HepG2 (cell line): ENCODE measurements at regions not wholly inside any gene's neighbourhood (a gene's known extent, or its start where the extent isn't known, plus 50 kb on each side); places are given as distances from the start of the nearest gene placed in this dataset.
A peak's percentile ranks its signal among the peaks of the same experiment; 100 is the strongest.

ENCODE experiments used
- FOSL1 ChIP-seq: sonication (generic); formaldehyde crosslinking; IDR thresholded peaks from 2 replicates; pipeline ENCODE4 v1.9.0; 2021; ENCODE audit warnings: missing genetic modification reagents, borderline replicate concordance
- FOXA3 ChIP-seq: IDR thresholded peaks from 2 replicates; pipeline ENCODE4 v1.6.1; 2016; ENCODE audit warnings: missing genetic modification reagents, missing compliant biosample characterization
- JUN ChIP-seq: sonication (generic); formaldehyde crosslinking; IDR thresholded peaks from 2 replicates; pipeline ENCODE4 v1.4.0; 2020; ENCODE audit warnings: mild to moderate bottlenecking, missing genetic modification reagents
- JUND ChIP-seq: sonication (generic); formaldehyde crosslinking; IDR thresholded peaks from 2 replicates; pipeline ENCODE4 v1.8.0; 2022; ENCODE audit warnings: mild to moderate bottlenecking, missing genetic modification reagents
- MTA3 ChIP-seq: sonication (generic); formaldehyde crosslinking; IDR thresholded peaks from 2 replicates; pipeline ENCODE4 v1.4.0; 2020; ENCODE audit warnings: missing genetic modification reagents
- MYPOP ChIP-seq: sonication (generic); formaldehyde crosslinking; IDR thresholded peaks from 2 replicates; pipeline ENCODE4 v1.8.1; 2023; ENCODE audit warnings: mild to moderate bottlenecking, moderate library complexity, missing genetic modification reagents
- PHF21A ChIP-seq: sonication (generic); formaldehyde crosslinking; IDR thresholded peaks from 2 replicates; pipeline ENCODE4 v1.5.0; 2020; ENCODE audit warnings: mild to moderate bottlenecking, missing genetic modification reagents
- POLR2G ChIP-seq: fragments of 200-400 bp; formaldehyde crosslinking; IDR thresholded peaks from 2 replicates; pipeline ENCODE4 v1.6.1; 2018; ENCODE audit warnings: mild to moderate bottlenecking, low read depth, low read length, moderate library complexity
- RBM39 ChIP-seq: fragments of 200-400 bp; formaldehyde crosslinking; IDR thresholded peaks from one replicate; pipeline ENCODE4 v1.6.1; 2018; ENCODE audit warnings: antibody characterized with exemption, mild to moderate bottlenecking, low read depth, low read length; ENCODE audit not compliant: poor library complexity, severe bottlenecking
- REXO4 ChIP-seq: sonication (generic); formaldehyde crosslinking; IDR thresholded peaks from 2 replicates; pipeline ENCODE4 v1.8.0; 2022; ENCODE audit warnings: missing genetic modification reagents, mild to moderate bottlenecking, borderline replicate concordance
- SMYD3 ChIP-seq: sonication (generic); formaldehyde crosslinking; IDR thresholded peaks from 2 replicates; pipeline ENCODE4 v1.8.1; 2023; ENCODE audit warnings: mild to moderate bottlenecking, missing genetic modification reagents
- SOX13 ChIP-seq, 3 experiments: fragments of 450-650 bp in 1 of 3; sonication (generic) in 1 of 3; formaldehyde crosslinking in 1 of 3; IDR thresholded peaks in 2 of 3; conservative IDR thresholded peaks in 1 of 3; 2 replicates each; pipeline versions ENCODE4 v1.5.0 to v1.6.1; 2016 to 2020; ENCODE audit warnings: antibody characterized with exemption in 1 of 3, mild to moderate bottlenecking in 1 of 3, missing compliant biosample characterization in 1 of 3, missing genetic modification reagents in 1 of 3, moderate library complexity in 1 of 3
- TBX2 ChIP-seq: sonication (generic); formaldehyde crosslinking; IDR thresholded peaks from 2 replicates; pipeline ENCODE4 v1.5.0; 2020; ENCODE audit warnings: missing genetic modification reagents, mild to moderate bottlenecking, borderline replicate concordance
- XRCC5 ChIP-seq: fragments of 200-400 bp; formaldehyde crosslinking; optimal IDR thresholded peaks from 2 replicates; pipeline ENCODE3; 2017; ENCODE audit warnings: mild to moderate bottlenecking, low read length
- ZFP36L1 ChIP-seq: sonication (generic); formaldehyde crosslinking; IDR thresholded peaks from 2 replicates; pipeline ENCODE4 v1.8.0; 2022; ENCODE audit warnings: mild to moderate bottlenecking, missing genetic modification reagents, moderate library complexity
- ZFY ChIP-seq: sonication (generic); formaldehyde crosslinking; IDR thresholded peaks from 2 replicates; pipeline ENCODE4 v1.4.0; 2020; ENCODE audit warnings: missing genetic modification reagents
- ZNF337 ChIP-seq: sonication (generic); formaldehyde crosslinking; IDR thresholded peaks from 2 replicates; pipeline ENCODE4 v1.5.1; 2020; ENCODE audit warnings: missing genetic modification reagents, low read depth, mild to moderate bottlenecking, borderline replicate concordance
- ZNF678 ChIP-seq: sonication (generic); formaldehyde crosslinking; IDR thresholded peaks from 2 replicates; pipeline ENCODE4 v1.4.0; 2020; ENCODE audit warnings: mild to moderate bottlenecking, missing genetic modification reagents
- ZNF709 ChIP-seq: sonication (generic); formaldehyde crosslinking; IDR thresholded peaks from 2 replicates; pipeline ENCODE4 v1.5.0; 2020; ENCODE audit warnings: mild to moderate bottlenecking, missing genetic modification reagents
- TF ChIP-seq, protein P1 (sequence below): sonication (generic); formaldehyde crosslinking; IDR thresholded peaks from 2 replicates; pipeline ENCODE4 v1.8.0; 2022; ENCODE audit warnings: mild to moderate bottlenecking, missing genetic modification reagents, moderate library complexity
- TF ChIP-seq, protein P2 (sequence below): sonication (generic); formaldehyde crosslinking; IDR thresholded peaks from 2 replicates; pipeline ENCODE4 v1.8.1; 2022; ENCODE audit warnings: low read depth, mild to moderate bottlenecking, missing genetic modification reagents
- TF ChIP-seq, protein P3 (sequence below): sonication (generic); formaldehyde crosslinking; IDR thresholded peaks from 2 replicates; pipeline ENCODE4 v1.5.0; 2020; ENCODE audit warnings: mild to moderate bottlenecking, missing genetic modification reagents

DNA sequence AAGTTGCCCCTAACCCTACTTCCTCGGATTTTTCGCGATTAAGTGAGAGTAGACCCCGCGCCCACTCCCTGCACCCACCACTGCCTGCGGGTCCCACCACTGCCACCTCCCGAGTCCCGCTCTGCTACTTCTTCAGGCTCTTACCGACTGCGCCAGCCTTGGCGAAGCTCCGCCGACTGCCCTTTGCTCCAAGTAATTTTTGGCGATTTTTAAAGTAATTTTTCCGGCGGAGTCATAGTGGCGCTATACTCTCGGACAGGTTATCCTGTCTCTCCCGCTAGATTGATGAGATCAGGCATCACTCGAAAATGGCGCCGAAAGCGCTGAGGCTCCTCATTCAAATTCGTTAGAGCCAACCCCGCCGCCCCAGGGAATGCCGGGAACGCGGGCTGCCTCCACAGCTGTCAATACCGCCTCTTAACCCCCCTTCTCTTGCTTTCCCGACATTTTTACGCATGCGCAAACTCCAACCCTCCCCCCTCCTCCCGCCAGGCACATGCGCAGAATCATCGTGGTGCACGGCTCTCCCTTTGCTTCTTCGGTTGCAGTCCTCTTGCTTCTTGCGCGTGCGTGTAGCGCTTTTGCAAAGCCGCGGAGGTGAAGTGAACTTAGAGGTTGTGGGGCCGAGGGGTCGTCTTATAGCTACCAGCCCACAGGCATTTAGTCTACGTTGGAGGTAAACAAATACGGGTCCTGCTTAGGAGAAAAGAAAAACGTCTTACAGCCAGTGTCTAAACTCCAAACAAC, 66.6 kb downstream of the KCNRG start (continued):
- TF ChIP-seq SOX13 (IDR thresholded peaks at IDR 0.05), result no peak
- TF ChIP-seq SOX13 (CRISPR knock-in tag; conservative IDR thresholded peaks at IDR 0.05 in 1 of 2, IDR thresholded peaks at IDR 0.05 in 1 of 2), result 0 out of 4 replicates have a peak, but pooled peaks of 1 of the 2 experiments have one; percentile 6
- TF ChIP-seq MYPOP (CRISPR knock-in tag), result no peak; the same call in 1 of the 2 replicates
- no peak for TF ChIP-seq REXO4 (CRISPR knock-in tag)
- peak; percentile 87 for TF ChIP-seq SMYD3
- TF ChIP-seq FOSL1 (CRISPR knock-in tag), result no peak
- TF ChIP-seq ZNF337, result 0 out of 2 replicates have a peak, but pooled peaks have one; percentile 30
- no peak for TF ChIP-seq PHF21A (CRISPR knock-in tag)
- TF ChIP-seq MTA3, result no peak
- TF ChIP-seq, protein P1, sequence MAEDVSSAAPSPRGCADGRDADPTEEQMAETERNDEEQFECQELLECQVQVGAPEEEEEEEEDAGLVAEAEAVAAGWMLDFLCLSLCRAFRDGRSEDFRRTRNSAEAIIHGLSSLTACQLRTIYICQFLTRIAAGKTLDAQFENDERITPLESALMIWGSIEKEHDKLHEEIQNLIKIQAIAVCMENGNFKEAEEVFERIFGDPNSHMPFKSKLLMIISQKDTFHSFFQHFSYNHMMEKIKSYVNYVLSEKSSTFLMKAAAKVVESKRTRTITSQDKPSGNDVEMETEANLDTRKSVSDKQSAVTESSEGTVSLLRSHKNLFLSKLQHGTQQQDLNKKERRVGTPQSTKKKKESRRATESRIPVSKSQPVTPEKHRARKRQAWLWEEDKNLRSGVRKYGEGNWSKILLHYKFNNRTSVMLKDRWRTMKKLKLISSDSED (CRISPR knock-in tag), result no peak
- TF ChIP-seq ZNF678 (CRISPR knock-in tag), result no peak
- no peak for TF ChIP-seq JUND (CRISPR knock-in tag)
- peak; percentile 73 for TF ChIP-seq POLR2G
- TF ChIP-seq XRCC5, result no peak
- TF ChIP-seq ZFP36L1 (CRISPR knock-in tag), result peak; percentile 16; the same call in 1 of the 2 replicates
- TF ChIP-seq ZNF709, result peak; percentile 49; the same call in 1 of the 2 replicates
- TF ChIP-seq FOXA3, result peak; percentile 75
- TF ChIP-seq JUN (CRISPR knock-in tag), result no peak
- TF ChIP-seq RBM39, result no peak
- TF ChIP-seq, protein P2, sequence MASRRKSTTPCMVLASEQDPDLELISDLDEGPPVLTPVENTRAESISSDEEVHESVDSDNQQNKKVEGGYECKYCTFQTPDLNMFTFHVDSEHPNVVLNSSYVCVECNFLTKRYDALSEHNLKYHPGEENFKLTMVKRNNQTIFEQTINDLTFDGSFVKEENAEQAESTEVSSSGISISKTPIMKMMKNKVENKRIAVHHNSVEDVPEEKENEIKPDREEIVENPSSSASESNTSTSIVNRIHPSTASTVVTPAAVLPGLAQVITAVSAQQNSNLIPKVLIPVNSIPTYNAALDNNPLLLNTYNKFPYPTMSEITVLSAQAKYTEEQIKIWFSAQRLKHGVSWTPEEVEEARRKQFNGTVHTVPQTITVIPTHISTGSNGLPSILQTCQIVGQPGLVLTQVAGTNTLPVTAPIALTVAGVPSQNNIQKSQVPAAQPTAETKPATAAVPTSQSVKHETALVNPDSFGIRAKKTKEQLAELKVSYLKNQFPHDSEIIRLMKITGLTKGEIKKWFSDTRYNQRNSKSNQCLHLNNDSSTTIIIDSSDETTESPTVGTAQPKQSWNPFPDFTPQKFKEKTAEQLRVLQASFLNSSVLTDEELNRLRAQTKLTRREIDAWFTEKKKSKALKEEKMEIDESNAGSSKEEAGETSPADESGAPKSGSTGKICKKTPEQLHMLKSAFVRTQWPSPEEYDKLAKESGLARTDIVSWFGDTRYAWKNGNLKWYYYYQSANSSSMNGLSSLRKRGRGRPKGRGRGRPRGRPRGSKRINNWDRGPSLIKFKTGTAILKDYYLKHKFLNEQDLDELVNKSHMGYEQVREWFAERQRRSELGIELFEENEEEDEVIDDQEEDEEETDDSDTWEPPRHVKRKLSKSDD (CRISPR knock-in tag), result no peak
- TF ChIP-seq ZFY (CRISPR knock-in tag), result peak; percentile 50
- peak; percentile 18; the same call in 1 of the 2 replicates for TF ChIP-seq TBX2 (CRISPR knock-in tag)
- TF ChIP-seq, protein P3, sequence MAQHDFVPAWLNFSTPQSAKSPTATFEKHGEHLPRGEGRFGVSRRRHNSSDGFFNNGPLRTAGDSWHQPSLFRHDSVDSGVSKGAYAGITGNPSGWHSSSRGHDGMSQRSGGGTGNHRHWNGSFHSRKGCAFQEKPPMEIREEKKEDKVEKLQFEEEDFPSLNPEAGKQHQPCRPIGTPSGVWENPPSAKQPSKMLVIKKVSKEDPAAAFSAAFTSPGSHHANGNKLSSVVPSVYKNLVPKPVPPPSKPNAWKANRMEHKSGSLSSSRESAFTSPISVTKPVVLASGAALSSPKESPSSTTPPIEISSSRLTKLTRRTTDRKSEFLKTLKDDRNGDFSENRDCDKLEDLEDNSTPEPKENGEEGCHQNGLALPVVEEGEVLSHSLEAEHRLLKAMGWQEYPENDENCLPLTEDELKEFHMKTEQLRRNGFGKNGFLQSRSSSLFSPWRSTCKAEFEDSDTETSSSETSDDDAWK (CRISPR knock-in tag), result no peak
